GM19467 (cell line): ENCODE measurements at regions not wholly inside any gene's neighbourhood (a gene's known extent, or its start where the extent isn't known, plus 50 kb on each side); places are given as distances from the start of the nearest gene placed in this dataset.
"Not testable (repeated sequence)": the region's sequence is repeated elsewhere in the genome, so short reads cannot be mapped to it uniquely, and the experiment has no call there.

Source experiments
- ATAC-seq: cut with Tn5 transposase; IDR thresholded peaks from one replicate; pipeline ENCODE4 v1.9.1; 2021; ENCODE audit warnings: mild to moderate bottlenecking, moderate library complexity; ENCODE audit not compliant: unreplicated experiment

GRCh38 chr18:1104181-1104881, 199.7 kb downstream of the ADCYAP1 start:
- ATAC-seq = no peak

GRCh38 chr18:1124495-1124894, 219.8 kb downstream of the ADCYAP1 start:
- ATAC-seq = no peak

- no peak for ATAC-seq
Observed at GRCh38 chr18:1133541-1133940, 228.9 kb downstream of the ADCYAP1 start.

GRCh38 chr18:1147730-1148129, 243.1 kb downstream of the ADCYAP1 start:
- ATAC-seq = no peak

GRCh38 chr18:1149709-1150108, 245.0 kb downstream of the ADCYAP1 start:
- ATAC-seq = no peak

GRCh38 chr18:1150344-1150743, 245.7 kb downstream of the ADCYAP1 start:
- ATAC-seq = no peak

- not testable (repeated sequence) for ATAC-seq
Observed at GRCh38 chr18:1152958-1153357, 248.3 kb downstream of the ADCYAP1 start.

GRCh38 chr18:1173593-1173992, 268.9 kb downstream of the ADCYAP1 start:
- ATAC-seq = no peak

GRCh38 chr18:1177232-1177631, 272.6 kb downstream of the ADCYAP1 start:
- ATAC-seq = no peak

GRCh38 chr18:1191341-1191740, 286.7 kb downstream of the ADCYAP1 start:
- no peak for ATAC-seq

- no peak for ATAC-seq
Observed at GRCh38 chr18:1213126-1213525, 308.5 kb downstream of the ADCYAP1 start.

- ATAC-seq = no peak
Observed at GRCh38 chr18:1222880-1223279, 318.2 kb downstream of the ADCYAP1 start.

- no peak for ATAC-seq
Observed at GRCh38 chr18:1227025-1227424, 322.4 kb downstream of the ADCYAP1 start.

- ATAC-seq = no peak
Observed at GRCh38 chr18:1229634-1230033, 325.0 kb downstream of the ADCYAP1 start.

GRCh38 chr18:1232867-1233266, 328.2 kb downstream of the ADCYAP1 start:
- ATAC-seq = no peak

- no peak for ATAC-seq
Observed at GRCh38 chr18:1240701-1241100, 336.0 kb downstream of the ADCYAP1 start.

- ATAC-seq = no peak
Observed at GRCh38 chr18:1244397-1245122, 339.9 kb downstream of the ADCYAP1 start.

GRCh38 chr18:1246827-1247226, 342.2 kb downstream of the ADCYAP1 start:
- ATAC-seq = no peak

- no peak for ATAC-seq
Observed at GRCh38 chr18:1252534-1252933, 347.9 kb downstream of the ADCYAP1 start.

GRCh38 chr18:1252936-1253335, 348.3 kb downstream of the ADCYAP1 start:
- ATAC-seq = no peak

GRCh38 chr18:1253827-1254226, 349.2 kb downstream of the ADCYAP1 start:
- no peak for ATAC-seq

- ATAC-seq = no peak
Observed at GRCh38 chr18:1261054-1261453, 356.4 kb downstream of the ADCYAP1 start.
